ENCODE measurements at regions not wholly inside any gene's neighbourhood (a gene's known extent, or its start where the extent isn't known, plus 50 kb on each side); places are given as distances from the start of the nearest gene placed in this dataset.

DNA sequence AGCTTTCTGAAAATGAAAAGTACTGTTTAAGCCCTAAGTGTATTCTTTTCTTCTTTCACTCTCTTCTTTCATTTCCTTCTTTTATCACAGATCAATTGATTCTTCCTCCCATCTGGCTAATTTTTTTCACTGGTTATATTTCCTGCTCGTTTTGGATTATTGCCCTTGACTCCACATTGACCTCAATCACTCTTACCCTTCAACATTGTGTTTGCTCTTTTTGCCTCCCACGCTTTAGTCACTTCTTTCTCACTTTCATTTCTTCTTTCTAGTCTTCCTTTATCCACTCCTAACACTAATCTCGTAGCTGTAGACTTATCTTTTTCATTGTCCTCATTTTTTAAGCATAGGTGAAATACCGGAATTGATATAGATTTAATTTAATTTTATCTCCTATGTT lies 320.3 kb upstream of the VRK2 start:
- Histone ChIP-seq H3K9me3 (ENCODE audit: low read length) (no peaks in the 10 kb centered on the region), H3K4me3 (ENCODE audit: low read length) (no peak overlapping the region), H3K27me3 (ENCODE audit: insufficient read depth, low read length, poor library complexity, severe bottlenecking) (no peaks in the 10 kb centered on the region), H3K4me1 (ENCODE audit: insufficient read depth, low read length) (no peaks in the 10 kb centered on the region), H3K27ac (ENCODE audit: low read depth, low read length) (no peak overlapping the region), H3K36me3 (ENCODE audit: insufficient read depth, low read length) (no peaks in the 10 kb centered on the region)
- H3K4me3 Mint-ChIP-seq = no peak overlapping the region
- peaks cover 0 to 5% (median 3%) of the 10 kb centered on the region in 5 donors for H3K9me3 Mint-ChIP-seq
- H3K4me1 Mint-ChIP-seq = no peaks in the 10 kb centered on the region
- ChIA-PET CTCF (no interaction called here), POLR2A (no interaction called here)
- no peak for DNase-seq
- H3K27ac Mint-ChIP-seq = no peak overlapping the region
- H3K27me3 Mint-ChIP-seq = peaks cover 0 to 2% of the 10 kb centered on the region in 2 donors
- no peaks in the 10 kb centered on the region for H3K36me3 Mint-ChIP-seq

DNA sequence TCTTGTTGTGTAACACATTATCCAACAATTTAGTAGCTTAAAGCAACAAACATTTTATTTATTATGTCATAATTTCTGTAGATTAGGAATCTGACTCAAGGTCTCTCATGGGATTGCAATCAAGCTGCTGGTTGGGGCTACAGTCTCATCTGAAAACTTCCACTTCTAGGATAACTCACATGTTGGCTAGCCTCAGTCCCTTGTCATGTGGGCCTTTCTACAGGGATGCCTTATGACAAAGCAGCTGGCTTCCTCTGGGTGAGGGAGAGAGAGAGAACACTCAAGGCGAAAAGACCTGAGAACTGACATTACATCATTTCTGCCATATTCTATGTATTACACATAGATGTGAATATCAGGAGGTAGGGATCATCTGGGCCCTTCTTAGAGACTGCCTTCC lies 317.9 kb upstream of the VRK2 start:
- no peaks in the 10 kb centered on the region for H3K27me3 ChIP-seq (ENCODE audit: insufficient read depth, low read length, poor library complexity, severe bottlenecking)
- no peaks in the 10 kb centered on the region for H3K9me3 ChIP-seq (ENCODE audit: low read length)
- Mint-ChIP-seq H3K27ac (no peak overlapping the region), H3K27me3 (peaks cover 0 to 2% of the 10 kb centered on the region in 2 donors), H3K9me3 (peaks cover 0 to 9% (median 3%) of the 10 kb centered on the region in 5 donors), H3K4me3 (no peak overlapping the region), H3K36me3 (no peaks in the 10 kb centered on the region), H3K4me1 (no peaks in the 10 kb centered on the region)
- ChIA-PET CTCF (no interaction called here), POLR2A (no interaction called here)
- H3K4me3 ChIP-seq (ENCODE audit: low read length) = no peak overlapping the region
- no peak for DNase-seq
- H3K27ac ChIP-seq (ENCODE audit: low read depth, low read length) = no peak overlapping the region
- H3K36me3 ChIP-seq (ENCODE audit: insufficient read depth, low read length) = no peaks in the 10 kb centered on the region
- no peaks in the 10 kb centered on the region for H3K4me1 ChIP-seq (ENCODE audit: insufficient read depth, low read length)

DNA sequence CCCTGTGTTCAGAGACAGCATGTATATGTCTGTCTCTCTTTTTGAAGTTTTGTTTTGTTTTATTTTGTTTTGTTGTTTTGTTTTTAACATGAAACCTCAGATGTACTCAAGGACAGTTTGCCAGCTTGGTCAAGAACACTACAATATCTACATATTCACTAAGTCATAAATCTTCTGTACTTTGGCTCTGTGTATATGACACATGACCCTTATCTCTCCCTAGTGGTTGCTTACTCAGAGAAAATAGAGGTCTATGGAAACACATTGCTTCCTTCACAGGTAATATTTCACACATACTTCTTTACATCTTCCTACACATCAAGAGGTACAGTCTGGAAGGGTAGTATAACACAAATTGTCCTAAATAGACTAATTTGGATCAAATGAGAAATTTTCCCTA lies 312.6 kb upstream of the VRK2 start:
- no peak overlapping the region for H3K4me3 Mint-ChIP-seq
- CTCF ChIA-PET = no interaction called here

DNA sequence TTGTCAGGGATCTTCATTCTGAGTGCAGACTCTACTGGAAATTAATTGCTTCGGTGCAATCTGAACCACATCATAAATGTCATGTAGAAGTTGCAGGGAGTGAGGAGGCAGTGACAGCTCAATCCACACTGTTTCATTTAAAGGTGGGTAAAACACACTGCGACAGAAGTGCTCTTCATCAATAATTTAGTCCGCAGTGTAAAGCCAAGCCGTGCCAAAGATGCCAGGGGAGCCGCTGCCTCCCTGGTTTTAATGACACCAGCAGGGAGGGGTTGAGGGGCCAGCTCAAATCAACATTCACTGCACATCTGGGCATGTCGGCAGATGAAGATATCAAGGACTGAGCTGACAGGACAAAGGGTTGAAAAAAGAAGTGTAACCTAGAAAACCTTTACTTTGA lies 305.7 kb upstream of the VRK2 start:
- Histone ChIP-seq H3K4me3 (ENCODE audit: low read length) (no peak overlapping the region), H3K36me3 (ENCODE audit: insufficient read depth, low read length) (no peaks in the 10 kb centered on the region), H3K4me1 (ENCODE audit: insufficient read depth, low read length) (no peaks in the 10 kb centered on the region), H3K9me3 (ENCODE audit: low read length) (no peaks in the 10 kb centered on the region), H3K27ac (ENCODE audit: low read depth, low read length) (no peak overlapping the region), H3K27me3 (ENCODE audit: insufficient read depth, low read length, poor library complexity, severe bottlenecking) (no peaks in the 10 kb centered on the region)
- Mint-ChIP-seq H3K4me1 (no peaks in the 10 kb centered on the region), H3K27ac (no peak overlapping the region), H3K4me3 (no peak overlapping the region), H3K36me3 (no peaks in the 10 kb centered on the region), H3K9me3 (no peaks in the 10 kb centered on the region), H3K27me3 (peaks cover 2 to 3% of the 10 kb centered on the region in 2 donors)
- no peak for DNase-seq
- CTCF ChIA-PET = no interaction called here
- POLR2A ChIA-PET = no interaction called here

More for the DNA sequence above, 312.6 kb upstream of the VRK2 start:
- Histone ChIP-seq H3K9me3 (ENCODE audit: low read length) (no peaks in the 10 kb centered on the region), H3K36me3 (ENCODE audit: insufficient read depth, low read length) (no peaks in the 10 kb centered on the region), H3K27ac (ENCODE audit: low read depth, low read length) (no peak overlapping the region), H3K27me3 (ENCODE audit: insufficient read depth, low read length, poor library complexity, severe bottlenecking) (no peaks in the 10 kb centered on the region), H3K4me1 (ENCODE audit: insufficient read depth, low read length) (no peaks in the 10 kb centered on the region), H3K4me3 (ENCODE audit: low read length) (no peak overlapping the region)
- POLR2A ChIA-PET = no interaction called here
- no peak for DNase-seq
- Mint-ChIP-seq H3K36me3 (no peaks in the 10 kb centered on the region), H3K4me1 (no peaks in the 10 kb centered on the region), H3K9me3 (peaks cover 0 to 6% (median 0%) of the 10 kb centered on the region in 5 donors), H3K27me3 (peaks cover 0 to 1% of the 10 kb centered on the region in 2 donors), H3K27ac (no peak overlapping the region)

DNA sequence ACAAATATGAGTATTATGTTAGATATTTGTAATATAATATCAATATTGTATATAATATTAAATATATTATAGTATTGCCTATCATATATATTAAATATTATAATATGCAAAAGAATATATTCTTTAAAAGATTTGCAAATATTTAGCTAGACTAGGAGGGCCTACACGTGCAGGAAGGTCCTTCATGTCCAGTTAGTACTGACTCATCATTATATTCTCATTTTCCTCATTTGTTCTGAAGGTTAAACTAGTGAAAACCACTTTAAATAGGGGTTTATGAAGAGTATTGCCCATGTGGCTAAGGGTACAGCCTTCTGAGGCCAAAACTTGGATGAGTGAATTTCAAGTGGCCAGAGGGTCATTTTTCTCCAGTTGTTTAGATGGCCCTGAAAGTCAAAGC lies 293.0 kb upstream of the VRK2 start:
- Histone ChIP-seq H3K36me3 (ENCODE audit: insufficient read depth, low read length) (no peaks in the 10 kb centered on the region), H3K27me3 (ENCODE audit: insufficient read depth, low read length, poor library complexity, severe bottlenecking) (peaks cover 3% of the 10 kb centered on the region), H3K4me1 (ENCODE audit: insufficient read depth, low read length) (no peaks in the 10 kb centered on the region), H3K9me3 (ENCODE audit: low read length) (no peaks in the 10 kb centered on the region), H3K27ac (ENCODE audit: low read depth, low read length) (no peak overlapping the region), H3K4me3 (ENCODE audit: low read length) (no peak overlapping the region)
- Mint-ChIP-seq H3K4me1 (no peaks in the 10 kb centered on the region), H3K36me3 (no peaks in the 10 kb centered on the region), H3K27me3 (peaks cover 3% of the 10 kb centered on the region in 2 donors), H3K4me3 (no peak overlapping the region), H3K9me3 (no peaks in the 10 kb centered on the region), H3K27ac (no peak overlapping the region)
- DNase-seq = no peak
- POLR2A ChIA-PET = no interaction called here
- CTCF ChIA-PET = no interaction called here

DNA sequence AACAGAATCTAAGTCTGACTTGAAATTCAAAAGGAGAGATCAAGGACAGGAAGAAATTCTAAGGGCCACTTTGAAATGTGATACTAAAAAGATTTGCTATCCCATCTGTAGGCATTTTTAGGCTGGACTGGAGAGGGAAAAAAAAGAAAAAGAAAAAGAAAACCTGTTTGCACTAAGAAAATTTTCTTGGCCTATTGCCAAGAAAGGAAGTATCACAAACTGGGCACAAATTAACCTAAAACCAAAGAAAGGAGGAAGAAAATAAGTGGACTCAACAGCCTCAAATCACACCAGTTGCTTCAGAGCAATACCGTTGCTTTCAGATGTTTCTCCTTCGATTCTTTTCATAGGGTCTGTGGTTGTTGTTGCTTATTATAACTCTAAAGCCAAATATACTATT lies 287.9 kb upstream of the VRK2 start:
- Histone ChIP-seq H3K27ac (ENCODE audit: low read depth, low read length) (no peak overlapping the region), H3K36me3 (ENCODE audit: insufficient read depth, low read length) (no peaks in the 10 kb centered on the region), H3K9me3 (ENCODE audit: low read length) (no peaks in the 10 kb centered on the region), H3K27me3 (ENCODE audit: insufficient read depth, low read length, poor library complexity, severe bottlenecking) (peaks cover 3% of the 10 kb centered on the region), H3K4me1 (ENCODE audit: insufficient read depth, low read length) (peaks cover 4% of the 10 kb centered on the region), H3K4me3 (ENCODE audit: low read length) (no peak overlapping the region)
- Mint-ChIP-seq H3K4me3 (peak overlapping the region in 1 of 7 donors; percentile 19), H3K27ac (no peak overlapping the region), H3K9me3 (no peaks in the 10 kb centered on the region), H3K36me3 (no peaks in the 10 kb centered on the region), H3K4me1 (peaks cover 0 to 9% (median 3%) of the 10 kb centered on the region in 3 donors), H3K27me3 (peaks cover 2 to 6% of the 10 kb centered on the region in 2 donors)
- DNase-seq = no peak
- CTCF ChIA-PET = interaction anchor here (2.1 kb wide), 1 partner anchor 9 kb away, joined by 7 read pairs; no protein-coding TSS in a partner anchor
- POLR2A ChIA-PET = interaction anchor here (0.7 kb wide), 1 partner anchor 1899 kb away, joined by 7 read pairs; no protein-coding TSS in a partner anchor

DNA sequence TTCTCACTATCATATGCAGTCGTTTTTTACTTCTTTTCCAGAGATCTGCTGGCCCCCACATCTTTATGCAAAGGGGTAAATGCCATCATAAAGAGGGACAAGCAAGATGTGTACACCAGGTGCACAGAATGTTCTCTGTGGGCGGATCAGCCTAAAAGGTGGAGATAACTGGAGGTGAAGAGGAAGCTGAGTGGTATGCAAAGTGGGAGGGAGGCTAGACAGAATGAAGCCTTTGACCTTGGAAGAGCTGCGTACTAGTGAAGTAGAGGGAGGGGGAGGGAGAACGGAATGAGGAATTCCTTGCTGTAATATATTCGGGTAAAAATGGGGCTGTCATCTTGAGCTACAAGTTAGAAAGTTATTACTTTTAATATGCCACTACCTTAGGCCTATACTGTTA lies 287.5 kb upstream of the VRK2 start:
- no peak overlapping the region for H3K27ac Mint-ChIP-seq
- H3K4me3 ChIP-seq (ENCODE audit: low read length) = no peak overlapping the region
- ChIA-PET CTCF (interaction anchor here (0.7 to 2.1 kb wide), 3 partner anchors 9 to 15 kb away, joined by 3 to 7 read pairs (median 5); no protein-coding TSS in a partner anchor), POLR2A (interaction anchor here (0.7 kb wide), 1 partner anchor 1899 kb away, joined by 7 read pairs; no protein-coding TSS in a partner anchor)
- no peaks in the 10 kb centered on the region for H3K9me3 ChIP-seq (ENCODE audit: low read length)
- no peak for DNase-seq
- H3K36me3 ChIP-seq (ENCODE audit: insufficient read depth, low read length) = no peaks in the 10 kb centered on the region
- H3K27ac ChIP-seq (ENCODE audit: low read depth, low read length) = no peak overlapping the region
- H3K27me3 Mint-ChIP-seq = peaks cover 2 to 6% of the 10 kb centered on the region in 2 donors
- H3K4me3 Mint-ChIP-seq = no peak overlapping the region
- H3K36me3 Mint-ChIP-seq = no peaks in the 10 kb centered on the region
- peaks cover 3% of the 10 kb centered on the region for H3K27me3 ChIP-seq (ENCODE audit: insufficient read depth, low read length, poor library complexity, severe bottlenecking)
- peaks cover 0 to 9% (median 3%) of the 10 kb centered on the region in 3 donors for H3K4me1 Mint-ChIP-seq
- H3K9me3 Mint-ChIP-seq = no peaks in the 10 kb centered on the region
- H3K4me1 ChIP-seq (ENCODE audit: insufficient read depth, low read length) = peaks cover 4% of the 10 kb centered on the region

DNA sequence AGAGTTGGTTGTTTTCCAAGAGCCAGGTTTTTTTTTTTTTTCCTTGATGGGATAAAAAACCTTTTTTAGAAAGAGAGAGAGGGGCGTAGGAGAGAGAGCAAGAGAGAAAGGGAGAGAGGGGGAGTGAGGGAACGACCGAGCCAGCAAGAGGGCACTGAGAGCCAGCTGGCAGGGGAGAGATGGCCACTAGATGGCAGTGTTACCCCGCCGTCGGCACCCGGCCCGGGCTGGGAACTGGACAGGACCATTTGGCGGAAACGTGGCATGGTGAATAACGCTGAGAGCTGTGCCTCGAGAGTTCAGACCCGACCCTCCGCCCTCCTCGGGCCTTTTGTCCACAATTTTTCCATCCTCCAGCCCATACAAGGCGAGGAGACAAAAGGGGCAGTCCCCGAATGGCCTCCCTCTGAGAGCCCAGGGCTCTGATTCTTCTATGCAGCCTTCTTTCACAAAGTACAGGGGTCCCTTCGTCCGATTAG lies 286.7 kb upstream of the VRK2 start:
- Histone ChIP-seq H3K36me3 (ENCODE audit: insufficient read depth, low read length) (no peaks in the 10 kb centered on the region), H3K27ac (ENCODE audit: low read depth, low read length) (no peak overlapping the region), H3K4me3 (ENCODE audit: low read length) (no peak overlapping the region), H3K9me3 (ENCODE audit: low read length) (no peaks in the 10 kb centered on the region), H3K4me1 (ENCODE audit: insufficient read depth, low read length) (peaks cover 4% of the 10 kb centered on the region), H3K27me3 (ENCODE audit: insufficient read depth, low read length, poor library complexity, severe bottlenecking) (peaks cover 3% of the 10 kb centered on the region)
- Mint-ChIP-seq H3K27me3 (peaks cover 2 to 6% of the 10 kb centered on the region in 2 donors), H3K27ac (no peak overlapping the region), H3K4me3 (peak overlapping the region in 2 of 7 donors; percentile 11 to 35), H3K9me3 (no peaks in the 10 kb centered on the region), H3K4me1 (peaks cover 0 to 9% (median 3%) of the 10 kb centered on the region in 3 donors), H3K36me3 (no peaks in the 10 kb centered on the region)
- DNase-seq = peak; percentile 45 to 67 (median 55)
- POLR2A ChIA-PET = no interaction called here
- CTCF ChIA-PET = interaction anchor here (0.7 to 2.1 kb wide), 6 partner anchors 10 to 16 kb away, joined by 3 to 8 read pairs (median 4); no protein-coding TSS in a partner anchor

Measured in CD8-positive, alpha-beta memory T cell (primary cell).